Stimulated activated CD8-positive, alpha-beta memory T cell treated with anti-CD3 and anti-CD28 coated beads, Interleukin-4, amount 100 ng/mL, for 24 hours (primary cell): ENCODE measurements at regions not wholly inside any gene's neighbourhood (a gene's known extent, or its start where the extent isn't known, plus 50 kb on each side); places are given as distances from the start of the nearest gene placed in this dataset.

Experiments
- DNase-seq: peaks from one replicate; pipeline ENCODE4 v3.0.0-alpha.2; 2020; ENCODE audit warnings: low read depth

DNA sequence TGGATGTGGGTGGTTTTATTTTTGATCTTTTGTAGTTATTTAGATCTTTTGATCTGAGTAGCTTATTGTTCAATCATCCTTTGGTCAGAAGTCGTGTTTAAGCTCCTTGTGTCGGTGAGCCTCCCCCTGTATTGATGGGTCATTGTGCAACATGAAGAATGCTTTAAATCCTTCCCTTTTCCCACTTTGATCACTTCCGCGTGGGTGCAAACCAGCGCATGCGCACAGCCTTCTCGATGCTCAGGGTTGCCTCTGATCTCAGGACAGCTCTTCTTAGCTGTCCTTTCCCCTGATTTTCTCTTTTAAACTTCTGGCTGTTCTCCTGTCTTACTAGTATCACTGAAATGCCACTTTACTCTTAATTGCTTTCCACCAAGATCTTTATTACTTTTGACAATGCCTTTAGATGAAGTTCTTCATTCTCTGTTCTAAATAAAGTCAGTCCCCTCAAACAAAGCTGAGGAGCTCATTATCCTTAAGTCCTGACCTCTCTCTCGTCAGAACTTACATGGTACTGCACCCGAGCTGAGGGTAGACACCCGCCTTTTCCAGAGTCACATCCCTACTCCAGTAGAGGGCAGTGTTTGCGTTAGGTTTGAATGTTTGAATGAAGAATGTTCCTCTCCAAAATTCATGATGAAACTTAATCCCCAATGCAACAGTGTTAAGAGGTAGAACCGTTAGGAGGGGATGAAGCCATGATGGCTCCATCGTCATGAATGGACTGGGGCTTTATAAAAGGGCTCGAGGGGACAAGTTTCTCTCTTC, 547.9 kb upstream of the TMPRSS15 start:
- no peak for DNase-seq

- DNase-seq, result no peak
These were observed 550.9 kb upstream of the TMPRSS15 start for GRCh38 chr21:18954441-18954844.

DNA sequence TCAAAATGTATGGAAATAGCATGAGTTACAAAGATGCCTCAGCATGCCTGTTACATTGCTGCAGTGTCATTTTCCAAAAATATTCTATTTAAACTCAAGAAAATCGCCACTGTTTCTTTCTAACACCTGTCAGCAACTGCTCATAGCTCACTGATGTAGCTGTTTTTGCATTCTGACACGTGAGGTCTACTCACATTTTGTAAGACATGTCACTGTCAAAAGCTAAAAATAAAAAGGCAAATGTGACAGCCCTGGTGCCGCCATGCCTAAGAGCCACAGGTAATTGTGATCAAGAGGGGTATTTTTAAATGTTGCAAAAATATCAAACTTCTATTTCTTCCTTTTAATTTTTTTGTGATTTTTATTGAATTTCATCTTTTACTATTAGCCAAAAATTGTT, 556.2 kb upstream of the TMPRSS15 start:
- DNase-seq, result no peak

DNA sequence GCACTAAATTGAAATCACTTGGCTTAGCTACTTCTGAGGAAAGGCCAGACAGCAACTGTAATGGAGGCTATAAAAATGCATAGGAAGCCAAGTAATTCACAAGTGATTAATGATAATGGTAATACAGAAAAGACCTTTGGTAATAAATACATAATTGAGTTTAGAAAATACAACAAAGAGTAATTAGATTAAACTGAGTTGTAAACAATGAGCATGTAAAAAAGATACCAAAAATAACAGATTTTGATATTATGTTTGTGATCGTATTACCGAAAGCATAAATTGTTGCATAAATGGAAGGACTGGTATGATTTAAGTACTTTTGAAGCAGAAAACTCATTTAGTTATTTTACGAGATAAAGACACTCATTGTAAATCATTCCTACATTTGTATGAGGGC, 556.7 kb upstream of the TMPRSS15 start:
- no peak for DNase-seq

DNA sequence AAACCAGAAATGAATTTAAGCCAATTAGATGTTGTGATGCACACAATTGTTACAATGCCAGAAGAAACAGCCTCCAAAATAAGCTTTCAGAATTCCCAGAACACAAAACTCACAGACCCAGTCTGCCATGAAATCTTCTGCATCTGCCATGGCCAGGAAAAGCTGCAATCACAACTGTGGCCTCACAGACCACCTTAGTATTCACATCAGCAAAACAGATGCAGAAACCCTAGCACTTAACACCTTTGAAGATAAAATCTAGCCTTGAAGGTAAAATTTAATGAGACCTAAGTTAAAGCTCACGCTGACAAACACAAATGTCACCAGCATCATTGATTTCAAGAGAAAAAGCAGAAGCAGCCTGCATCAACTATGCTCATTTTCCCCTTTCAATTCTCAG, 566.8 kb upstream of the TMPRSS15 start:
- DNase-seq, result no peak

DNA sequence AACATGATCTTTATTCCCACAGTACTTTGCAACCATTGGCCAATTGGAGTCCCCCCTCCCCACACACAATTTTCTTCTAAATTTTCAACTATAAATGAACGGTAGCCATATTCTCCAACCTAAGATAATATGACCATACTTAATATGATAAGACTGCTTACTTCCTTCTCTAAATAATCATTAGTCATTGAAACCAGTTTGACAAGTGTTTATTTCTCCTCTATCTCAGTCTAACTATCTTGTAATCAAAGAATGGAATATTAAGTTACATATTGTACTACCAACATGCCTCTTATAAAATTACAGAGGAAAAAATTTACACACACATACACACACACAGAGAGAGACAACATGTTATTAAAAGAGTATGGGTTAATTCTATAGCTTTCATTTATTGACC, 567.4 kb upstream of the TMPRSS15 start:
- DNase-seq, result no peak

- DNase-seq, result no peak
These were observed 582.0 kb upstream of the TMPRSS15 start for GRCh38 chr21:18985584-18985983.

GRCh38 chr21:18986197-18986596, 582.6 kb upstream of the TMPRSS15 start:
- no peak for DNase-seq

DNA sequence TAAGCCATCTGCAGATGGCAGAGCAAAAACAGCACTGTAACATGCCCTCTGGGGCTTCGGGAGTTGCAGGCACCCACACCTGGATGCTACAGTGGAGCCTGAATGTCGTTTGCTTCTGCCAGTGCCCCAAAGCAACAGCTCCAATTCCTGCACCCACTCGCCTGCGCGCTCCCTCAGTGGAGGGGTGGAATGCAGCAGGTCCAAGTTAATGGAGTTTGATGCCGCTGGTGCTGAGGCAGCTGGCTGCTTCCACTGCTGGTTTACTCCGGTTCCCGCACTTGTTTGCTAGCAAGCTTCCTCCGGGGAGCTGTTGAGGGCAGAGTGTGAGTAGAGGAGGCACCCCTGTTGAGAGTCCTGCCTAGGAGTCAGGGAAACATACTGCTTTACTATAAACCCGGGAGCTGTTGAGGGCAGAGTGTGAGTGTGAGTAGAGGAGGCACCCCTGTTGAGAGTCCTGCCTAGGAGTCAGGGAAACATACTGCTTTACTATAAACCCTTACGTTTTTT, 584.0 kb upstream of the TMPRSS15 start:
- DNase-seq, result no peak

- DNase-seq, result no peak
These were observed 586.4 kb upstream of the TMPRSS15 start for GRCh38 chr21:18989953-18990495.

GRCh38 chr21:18991846-18992245, 588.3 kb upstream of the TMPRSS15 start:
- no peak for DNase-seq

DNA sequence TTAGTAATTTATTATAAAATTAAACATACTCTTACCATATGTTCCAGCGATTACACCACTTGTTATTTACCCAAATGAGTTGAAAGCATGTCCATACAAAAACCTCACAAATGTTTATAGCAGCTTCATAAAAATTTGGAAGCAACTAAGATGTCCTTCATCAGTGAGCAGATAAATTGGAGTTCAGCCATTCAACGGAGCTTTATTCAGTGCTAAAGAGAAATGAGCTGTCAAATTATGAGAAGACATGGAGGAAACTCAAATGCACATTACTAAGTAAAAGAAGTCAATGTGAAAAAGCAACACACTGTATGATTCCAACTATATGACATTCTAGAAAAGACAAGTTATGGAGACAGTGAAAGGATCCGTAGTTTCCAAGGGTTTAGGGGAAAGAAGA, 606.7 kb upstream of the TMPRSS15 start:
- DNase-seq, result no peak

- no peak for DNase-seq
These were observed 607.4 kb upstream of the TMPRSS15 start for GRCh38 chr21:19010996-19011395.

DNA sequence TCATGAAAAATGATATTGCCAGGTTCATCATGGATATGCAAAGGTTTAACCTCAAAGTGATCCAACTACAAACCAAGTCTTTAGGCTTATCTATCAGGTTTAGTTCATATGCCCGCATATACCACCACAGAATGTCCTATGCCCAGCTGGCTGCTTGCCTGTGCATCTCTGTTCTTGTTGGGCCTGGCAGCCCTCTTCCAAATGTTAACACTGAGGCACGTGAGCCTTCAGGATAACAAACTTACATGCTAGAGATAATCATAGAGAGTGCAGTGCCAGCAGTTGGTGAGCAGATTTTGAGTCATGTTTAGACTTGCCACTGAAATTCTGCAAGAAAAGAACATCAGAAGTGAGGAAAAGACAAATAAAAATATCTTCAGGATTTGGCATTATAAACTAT, 607.9 kb upstream of the TMPRSS15 start:
- DNase-seq, result no peak

GRCh38 chr21:19013916-19014315, 610.3 kb upstream of the TMPRSS15 start:
- DNase-seq, result no peak

DNA sequence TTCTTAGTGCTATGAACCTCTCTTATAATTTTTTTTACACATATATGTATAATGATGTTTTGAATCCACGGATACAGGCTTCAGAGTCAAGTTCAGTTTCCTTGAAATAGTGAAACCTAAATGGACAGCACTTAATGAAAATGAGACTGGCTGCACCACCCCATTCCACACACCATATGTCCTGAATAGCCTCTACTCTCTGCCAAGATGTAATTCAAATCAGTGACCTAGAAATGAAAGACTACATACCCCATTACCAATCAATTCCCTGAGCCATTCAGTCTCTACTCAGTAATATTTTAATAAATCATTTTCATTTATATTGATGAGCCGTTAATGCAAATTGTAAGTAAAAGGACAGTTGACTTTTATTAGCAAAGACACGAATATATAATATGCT, 614.9 kb upstream of the TMPRSS15 start:
- no peak for DNase-seq

DNA sequence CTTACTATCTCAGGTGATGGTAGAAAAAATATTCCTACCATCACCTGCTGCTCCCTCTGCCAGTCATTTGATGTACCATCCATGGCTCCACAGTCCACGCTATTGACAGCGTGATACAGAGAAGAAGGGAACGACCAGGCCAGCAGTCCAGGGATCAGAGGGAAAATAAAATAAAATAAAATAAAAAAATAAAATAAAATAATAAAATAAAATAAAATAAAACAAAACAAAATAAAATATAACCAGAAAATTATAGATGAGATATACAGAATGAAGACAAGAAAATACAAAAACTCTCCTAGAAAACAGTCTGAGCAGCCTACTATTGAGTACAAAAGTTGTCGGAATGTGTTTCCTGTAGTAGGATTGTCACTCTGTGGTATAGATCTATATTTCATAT, 619.4 kb upstream of the TMPRSS15 start:
- DNase-seq, result no peak

DNA sequence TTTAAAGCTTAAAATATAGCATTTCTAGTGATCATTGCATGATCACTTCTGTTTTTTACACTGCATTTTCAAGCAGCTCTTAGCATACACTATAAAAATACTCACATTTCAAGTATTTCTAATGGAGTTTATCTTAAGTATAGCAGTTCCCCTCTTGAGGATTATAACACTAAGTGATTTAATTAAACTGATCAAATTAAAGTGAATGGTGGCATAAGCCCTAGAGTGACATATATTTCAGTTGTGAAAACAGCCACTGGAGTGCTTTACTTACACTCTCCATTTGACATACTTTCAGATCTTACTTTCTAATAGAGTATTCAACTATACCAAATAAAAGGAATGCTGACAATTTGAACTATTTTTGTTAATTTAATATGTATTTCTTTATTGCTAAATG, 623.3 kb upstream of the TMPRSS15 start:
- no peak for DNase-seq

DNA sequence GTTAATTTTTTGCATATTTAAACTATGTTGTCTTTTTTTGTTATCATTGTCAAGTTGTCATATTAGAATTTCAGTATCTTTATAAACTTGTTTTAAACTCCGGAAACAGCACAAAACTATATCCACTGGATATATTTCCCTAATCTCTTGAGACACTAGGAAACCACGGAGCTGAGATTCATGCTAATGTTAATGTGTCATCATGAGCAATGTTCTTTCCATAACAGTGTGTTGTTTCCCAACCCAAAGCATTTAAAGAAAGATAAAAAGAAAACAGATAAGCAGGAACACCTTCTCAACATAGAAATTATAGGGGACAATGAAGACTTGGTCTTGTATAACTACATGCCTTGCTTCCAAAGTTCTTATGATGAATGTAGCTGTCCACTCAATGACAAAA, 626.2 kb upstream of the TMPRSS15 start:
- no peak for DNase-seq

GRCh38 chr21:19031953-19032352, 628.4 kb upstream of the TMPRSS15 start:
- no peak for DNase-seq

DNA sequence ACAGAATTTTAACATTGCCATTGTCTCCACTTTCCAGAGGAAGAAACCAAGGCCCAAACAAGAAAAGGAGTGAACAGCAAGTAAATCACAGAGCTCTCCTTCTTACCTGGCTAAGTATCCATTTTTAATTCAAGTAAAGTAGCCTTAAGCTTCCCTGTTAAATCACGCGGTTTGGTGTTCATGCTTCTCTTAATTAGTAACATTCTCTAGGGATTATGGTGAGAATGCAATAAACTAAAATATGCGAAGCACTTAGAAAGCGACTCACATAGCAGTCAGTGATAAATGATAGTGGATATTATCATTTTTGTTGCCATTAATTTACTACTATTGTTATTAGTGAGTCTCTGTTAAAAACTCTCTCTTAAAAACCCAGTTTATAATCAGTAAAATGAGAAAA, 630.5 kb upstream of the TMPRSS15 start:
- no peak for DNase-seq

GRCh38 chr21:19034560-19034959, 631.0 kb upstream of the TMPRSS15 start:
- no peak for DNase-seq

DNA sequence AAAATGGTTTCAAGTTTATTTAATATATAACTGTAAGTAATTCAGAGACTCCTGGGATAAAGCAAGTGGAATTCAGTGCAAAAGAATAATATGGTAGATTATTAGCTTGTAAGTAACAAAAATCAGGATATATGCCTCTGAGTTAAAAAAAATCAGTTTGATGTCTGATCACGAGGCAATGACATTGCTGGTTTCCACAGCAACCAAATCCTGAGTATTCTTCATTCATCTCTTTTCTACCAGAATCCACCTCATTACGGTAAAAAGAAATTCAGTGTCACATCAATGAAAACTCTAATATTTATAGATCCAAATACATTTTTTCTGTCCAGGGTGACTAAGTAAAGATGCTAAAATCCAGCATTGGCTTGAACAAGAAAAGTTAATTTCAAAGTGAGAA, 642.3 kb upstream of the TMPRSS15 start:
- no peak for DNase-seq

DNA sequence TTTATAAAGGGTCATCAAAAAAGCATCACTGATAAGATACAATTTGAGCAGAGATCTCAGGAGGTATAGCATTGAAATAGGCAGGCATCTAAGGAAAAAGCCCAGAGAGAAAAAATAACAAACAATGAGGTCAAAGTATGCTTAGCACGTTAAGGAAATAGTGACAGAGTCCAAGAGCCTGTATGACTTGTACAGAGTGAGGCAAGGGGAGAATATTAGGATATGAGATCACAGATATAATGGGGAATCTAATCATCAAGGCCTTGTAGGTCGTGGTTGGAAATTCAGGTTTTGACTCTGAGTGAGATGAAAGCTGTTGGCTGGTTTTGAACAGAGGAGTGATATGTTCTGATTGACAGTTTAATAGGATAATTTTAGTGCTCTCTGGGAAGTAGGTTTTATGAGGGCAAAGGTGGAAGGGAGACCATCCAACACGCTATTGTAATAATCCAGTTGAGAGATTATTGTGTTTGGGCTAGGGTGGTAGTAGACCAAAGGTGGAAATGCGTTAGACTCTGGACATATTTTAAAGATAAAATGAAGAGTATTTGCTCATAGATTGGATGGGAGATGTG, 644.6 kb upstream of the TMPRSS15 start:
- no peak for DNase-seq
